ENCODE measurements at regions not wholly inside any gene's neighbourhood (a gene's known extent, or its start where the extent isn't known, plus 50 kb on each side); places are given as distances from the start of the nearest gene placed in this dataset.

DNA sequence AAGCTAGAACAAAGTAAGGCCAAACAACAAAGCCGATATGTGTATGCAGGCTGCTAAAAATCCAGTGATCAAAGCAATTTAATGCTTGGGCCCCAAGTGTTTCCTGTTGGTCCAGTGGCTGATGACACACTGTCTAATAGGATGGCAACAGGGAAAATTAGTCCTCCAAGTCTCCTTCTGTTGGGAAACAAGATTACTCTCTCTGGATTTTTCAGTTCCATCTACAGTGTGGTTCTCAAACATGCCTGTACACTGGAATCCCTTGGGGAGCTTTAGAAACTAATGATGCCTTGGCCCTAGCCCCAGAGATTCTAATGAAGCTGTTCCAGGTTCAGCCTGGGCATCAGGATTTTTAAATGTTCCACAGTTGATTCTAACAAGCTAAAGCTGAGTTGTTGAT is 198.7 kb downstream of the AHR start:
- no peak overlapping the region for H3K27ac ChIP-seq
- no peaks in the 10 kb centered on the region for H3K36me3 ChIP-seq
- no peaks in the 10 kb centered on the region for H3K27me3 ChIP-seq
- in situ Hi-C loops (cut with MboI; ENCODE audit: low sequenced_read_pairs in 4 of 4) (no loop called here), intact Hi-C loops (cut with DNase I; ENCODE audit: low total_unique reads) (no loop called here)
- no peaks in the 10 kb centered on the region for H3K9me3 ChIP-seq
- TF ChIP-seq CTCF (IDR thresholded peaks at IDR 0.05 in 4 of 5, conservative IDR thresholded peaks at IDR 0.05 in 1 of 5) (no peak), POLR2A (IDR thresholded peaks at IDR 0.05) (no peak)
- ATAC-seq: no peak
- DNase-seq: no peak
- H3K4me3 ChIP-seq: no peak overlapping the region
- H3K4me1 ChIP-seq: no peaks in the 10 kb centered on the region

GRCh38 chr7:17497549-17498167 is 199.2 kb downstream of the AHR start:
- H3K4me1 ChIP-seq: no peaks in the 10 kb centered on the region
- DNase-seq: no peak
- H3K27ac ChIP-seq: no peak overlapping the region
- no peaks in the 10 kb centered on the region for H3K27me3 ChIP-seq
- no peak for ATAC-seq
- TF ChIP-seq CTCF (IDR thresholded peaks at IDR 0.05 in 4 of 5, conservative IDR thresholded peaks at IDR 0.05 in 1 of 5): no peak
- TF ChIP-seq POLR2A (IDR thresholded peaks at IDR 0.05): no peak
- H3K36me3 ChIP-seq: no peaks in the 10 kb centered on the region
- in situ Hi-C loops (cut with MboI; ENCODE audit: low sequenced_read_pairs in 4 of 4): no loop called here
- H3K4me3 ChIP-seq: no peak overlapping the region
- no peaks in the 10 kb centered on the region for H3K9me3 ChIP-seq
- intact Hi-C loops (cut with DNase I; ENCODE audit: low total_unique reads): no loop called here

- in situ Hi-C loops (cut with MboI; ENCODE audit: low sequenced_read_pairs in 4 of 4) (no loop called here), intact Hi-C loops (cut with DNase I; ENCODE audit: low total_unique reads) (no loop called here)
- H3K4me3 ChIP-seq: no peak overlapping the region
- no peaks in the 10 kb centered on the region for H3K4me1 ChIP-seq
- no peaks in the 10 kb centered on the region for H3K27me3 ChIP-seq
- DNase-seq (no peak), ATAC-seq (no peak)
- no peak overlapping the region for H3K27ac ChIP-seq
- TF ChIP-seq POLR2A (IDR thresholded peaks at IDR 0.05): no peak
- TF ChIP-seq CTCF (IDR thresholded peaks at IDR 0.05 in 4 of 5, conservative IDR thresholded peaks at IDR 0.05 in 1 of 5): no peak
- H3K36me3 ChIP-seq: no peaks in the 10 kb centered on the region
- H3K9me3 ChIP-seq: no peaks in the 10 kb centered on the region
Observed at GRCh38 chr7:17498230-17498629, 199.8 kb downstream of the AHR start.

DNA sequence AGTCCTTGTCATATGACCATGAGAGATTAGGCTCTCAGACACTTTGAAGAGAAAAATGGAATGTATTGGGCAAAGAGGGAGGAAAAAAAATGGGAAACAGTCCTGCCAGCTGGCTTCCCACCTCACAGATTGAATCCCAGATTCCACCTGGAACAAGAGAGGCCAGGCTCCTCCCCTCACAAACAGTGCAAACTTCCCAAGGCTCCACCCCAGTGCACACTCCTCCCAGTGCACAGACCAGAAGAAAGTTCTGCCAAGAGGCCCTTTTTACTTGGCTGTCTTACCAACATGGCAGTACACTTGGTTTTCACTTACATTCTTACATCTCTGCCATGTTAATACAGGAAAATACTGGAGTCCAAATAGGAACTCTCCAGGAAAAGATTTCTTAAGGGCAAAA is 202.3 kb downstream of the AHR start:
- DNase-seq (no peak), ATAC-seq (no peak)
- Histone ChIP-seq H3K4me1 (no peaks in the 10 kb centered on the region), H3K27me3 (no peaks in the 10 kb centered on the region), H3K9me3 (no peaks in the 10 kb centered on the region), H3K36me3 (no peaks in the 10 kb centered on the region), H3K4me3 (no peak overlapping the region), H3K27ac (no peak overlapping the region)
- TF ChIP-seq CTCF (IDR thresholded peaks at IDR 0.05 in 4 of 5, conservative IDR thresholded peaks at IDR 0.05 in 1 of 5) (no peak), POLR2A (IDR thresholded peaks at IDR 0.05) (no peak)
- intact Hi-C loops (cut with DNase I; ENCODE audit: low total_unique reads) (no loop called here), in situ Hi-C loops (cut with MboI; ENCODE audit: low sequenced_read_pairs in 4 of 4) (no loop called here)
